Fibroblast of gingiva (primary cell): ENCODE measurements at regions not wholly inside any gene's neighbourhood (a gene's known extent, or its start where the extent isn't known, plus 50 kb on each side); places are given as distances from the start of the nearest gene placed in this dataset.

Experiments used
- DNase-seq: peaks from one replicate; pipeline ENCODE4 v3.0.0-alpha.2; 2011; ENCODE audit warnings: low read depth

GRCh38 chr18:30056528-30056927 lies 986.0 kb downstream of the DSC3 start:
- no peak for DNase-seq

- DNase-seq, result no peak
Observed at GRCh38 chr18:30044496-30044895, 998.0 kb downstream of the DSC3 start.

GRCh38 chr18:30039201-30039600 lies 1003.3 kb downstream of the DSC3 start:
- DNase-seq, result no peak

- DNase-seq, result no peak
Observed at GRCh38 chr18:30034818-30035217, 1007.7 kb downstream of the DSC3 start.

- DNase-seq, result no peak
Observed at GRCh38 chr18:30016179-30016578, 1026.4 kb downstream of the DSC3 start.

- no peak for DNase-seq
Observed at GRCh38 chr18:30004965-30005364, 1037.6 kb downstream of the DSC3 start.

- no peak for DNase-seq
Observed at GRCh38 chr18:29982218-29982617, 1060.3 kb downstream of the DSC3 start.

GRCh38 chr18:29979881-29980280 lies 1062.7 kb downstream of the DSC3 start:
- DNase-seq, result no peak

- no peak for DNase-seq
Observed at GRCh38 chr18:29969876-29970275, 1072.7 kb downstream of the DSC3 start.

- DNase-seq, result no peak
Observed at GRCh38 chr18:29962579-29962978, 1080.0 kb downstream of the DSC3 start.

- DNase-seq, result no peak
Observed at GRCh38 chr18:29960539-29960938, 1082.0 kb downstream of the DSC3 start.

GRCh38 chr18:29930231-29930630 lies 1112.3 kb downstream of the DSC3 start:
- DNase-seq, result no peak

- DNase-seq, result no peak
Observed at GRCh38 chr18:29928081-29928480, 1114.5 kb downstream of the DSC3 start.

- DNase-seq, result no peak
Observed at GRCh38 chr18:29925566-29925965, 1117.0 kb downstream of the DSC3 start.

- DNase-seq, result no peak
Observed at GRCh38 chr18:29912351-29912750, 1130.2 kb downstream of the DSC3 start.

GRCh38 chr18:29892960-29893558 lies 1149.5 kb downstream of the DSC3 start:
- DNase-seq, result no peak

GRCh38 chr18:29883114-29883513 lies 1159.4 kb downstream of the DSC3 start:
- DNase-seq, result no peak

GRCh38 chr18:29882620-29883019 lies 1159.9 kb downstream of the DSC3 start:
- no peak for DNase-seq

GRCh38 chr18:29879763-29880162 lies 1162.8 kb downstream of the DSC3 start:
- no peak for DNase-seq

- no peak for DNase-seq
Observed at GRCh38 chr18:29874519-29875098, 1167.9 kb downstream of the DSC3 start.

GRCh38 chr18:29873211-29873610 lies 1169.3 kb downstream of the DSC3 start:
- DNase-seq, result no peak

GRCh38 chr18:29871246-29871645 lies 1171.3 kb downstream of the DSC3 start:
- DNase-seq, result no peak

- DNase-seq, result no peak
Observed at GRCh38 chr18:29862824-29863223, 1179.7 kb downstream of the DSC3 start.

GRCh38 chr18:29855637-29856036 lies 1186.9 kb downstream of the DSC3 start:
- DNase-seq, result no peak
